ENCODE measurements at regions not wholly inside any gene's neighbourhood (a gene's known extent, or its start where the extent isn't known, plus 50 kb on each side); places are given as distances from the start of the nearest gene placed in this dataset.

GRCh38 chr3:197447057-197447456, 108.7 kb downstream of the BDH1 start:
- DNase-seq (ENCODE audit: low read depth): no peak
- no peak for TF ChIP-seq CTCF (conservative IDR thresholded peaks at IDR 0.05; ENCODE audit: low read length)
- H3K4me3 ChIP-seq (ENCODE audit: low read length): no peak overlapping the region

- TF ChIP-seq CTCF (conservative IDR thresholded peaks at IDR 0.05; ENCODE audit: low read length): no peak
- no peak overlapping the region for H3K4me3 ChIP-seq (ENCODE audit: low read length)
- no peak for DNase-seq (ENCODE audit: low read depth)
These were observed 109.1 kb downstream of the BDH1 start for GRCh38 chr3:197446700-197447056.

GRCh38 chr3:197445896-197446699, 109.7 kb downstream of the BDH1 start:
- DNase-seq (ENCODE audit: low read depth): no peak
- H3K4me3 ChIP-seq (ENCODE audit: low read length): no peak overlapping the region
- TF ChIP-seq CTCF (conservative IDR thresholded peaks at IDR 0.05; ENCODE audit: low read length): no peak

GRCh38 chr3:197444793-197445379, 110.9 kb downstream of the BDH1 start:
- no peak for DNase-seq (ENCODE audit: low read depth)
- TF ChIP-seq CTCF (conservative IDR thresholded peaks at IDR 0.05; ENCODE audit: low read length): no peak

GRCh38 chr3:197443506-197443905, 112.3 kb downstream of the BDH1 start:
- DNase-seq (ENCODE audit: low read depth): no peak
- TF ChIP-seq CTCF (conservative IDR thresholded peaks at IDR 0.05; ENCODE audit: low read length): no peak
- H3K4me3 ChIP-seq (ENCODE audit: low read length): no peak overlapping the region

More at GRCh38 chr3:197444793-197445379, 110.9 kb downstream of the BDH1 start:
- no peak overlapping the region for H3K4me3 ChIP-seq (ENCODE audit: low read length)

- no peak for DNase-seq (ENCODE audit: low read depth)
- no peak for TF ChIP-seq CTCF (conservative IDR thresholded peaks at IDR 0.05; ENCODE audit: low read length)
- no peak overlapping the region for H3K4me3 ChIP-seq (ENCODE audit: low read length)
These were observed 115.0 kb downstream of the BDH1 start for GRCh38 chr3:197440717-197441303.

- TF ChIP-seq CTCF (conservative IDR thresholded peaks at IDR 0.05; ENCODE audit: low read length): no peak
- no peak for DNase-seq (ENCODE audit: low read depth)
These were observed 116.9 kb downstream of the BDH1 start for GRCh38 chr3:197438906-197439305.

More at GRCh38 chr3:197438906-197439305, 116.9 kb downstream of the BDH1 start:
- H3K4me3 ChIP-seq (ENCODE audit: low read length): no peak overlapping the region
